ENCODE measurements at regions not wholly inside any gene's neighbourhood (a gene's known extent, or its start where the extent isn't known, plus 50 kb on each side); places are given as distances from the start of the nearest gene placed in this dataset.

DNA sequence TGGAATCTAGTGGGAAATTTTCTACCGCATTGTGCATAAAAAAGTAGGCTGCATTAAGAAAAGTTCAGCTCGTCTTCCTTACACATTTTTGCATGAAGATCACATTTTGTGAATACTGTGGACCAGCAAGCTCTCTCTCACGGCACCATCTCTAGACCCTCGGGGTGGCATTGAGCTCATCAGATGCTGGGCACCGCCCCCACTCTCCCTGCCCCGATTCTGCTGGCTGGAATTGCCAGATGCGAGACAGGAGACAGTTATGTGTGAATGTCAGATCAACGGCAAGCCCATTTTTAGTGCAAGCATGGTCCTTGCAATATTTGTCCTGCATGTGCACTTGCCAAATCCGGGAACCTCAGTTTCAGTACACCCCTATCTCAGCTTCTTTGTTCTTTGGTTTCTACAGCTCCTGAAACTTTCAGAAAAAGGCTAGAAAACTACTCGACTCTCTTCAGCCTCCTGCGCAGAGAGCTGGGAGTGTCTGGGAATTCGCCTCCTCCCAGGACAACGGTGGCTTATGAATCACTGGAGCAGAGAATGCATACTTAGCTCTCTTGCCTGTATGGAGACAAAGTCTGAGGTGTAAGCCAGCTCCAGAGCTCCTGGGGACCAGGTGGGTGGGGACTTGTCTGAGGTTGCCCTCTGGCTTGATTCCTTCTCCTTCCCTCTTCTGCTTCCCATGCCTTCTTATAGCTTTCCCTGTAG lies 285.2 kb upstream of the ATP10A start:
- DNase-seq (ENCODE audit: low read depth, low spot score), result no peak
- H3K9me3 Mint-ChIP-seq, result peaks cover 6% of the 10 kb centered on the region
- no peak for TF ChIP-seq CTCF (conservative IDR thresholded peaks at IDR 0.05)
- peaks cover 16% of the 10 kb centered on the region for H3K4me1 Mint-ChIP-seq
- peaks cover 16% of the 10 kb centered on the region for H3K27me3 Mint-ChIP-seq (ENCODE audit: low read depth)
- H3K4me3 Mint-ChIP-seq, result no peak overlapping the region
- no peak overlapping the region for H3K27ac Mint-ChIP-seq (ENCODE audit: unreplicated experiment)
- peaks cover 3% of the 10 kb centered on the region for H3K36me3 Mint-ChIP-seq (ENCODE audit: low read depth)

DNA sequence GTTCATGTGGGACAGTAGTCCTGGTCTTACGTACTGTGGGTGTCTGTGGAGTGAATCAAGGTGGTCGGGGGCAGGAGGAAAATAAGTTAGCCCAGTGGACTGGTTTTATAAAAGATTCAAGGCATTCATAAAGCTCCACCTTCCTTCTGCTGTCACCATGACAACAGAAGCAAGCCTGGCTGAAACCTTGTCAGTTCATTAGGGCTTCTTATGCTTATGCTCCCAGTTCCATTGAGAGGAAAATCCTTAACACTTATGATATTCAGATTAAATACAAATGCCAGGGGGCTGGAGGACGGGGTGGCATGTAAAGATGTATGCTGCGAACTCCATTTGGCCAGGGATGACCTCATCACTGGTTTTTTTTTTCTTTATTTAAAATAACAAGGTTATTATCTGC lies 283.1 kb upstream of the ATP10A start:
- Mint-ChIP-seq H3K9me3 (no peaks in the 10 kb centered on the region), H3K27ac (ENCODE audit: unreplicated experiment) (no peak overlapping the region), H3K4me1 (peaks cover 5% of the 10 kb centered on the region), H3K27me3 (ENCODE audit: low read depth) (peaks cover 18% of the 10 kb centered on the region), H3K36me3 (ENCODE audit: low read depth) (no peaks in the 10 kb centered on the region), H3K4me3 (no peak overlapping the region)
- DNase-seq (ENCODE audit: low read depth, low spot score), result no peak
- no peak for TF ChIP-seq CTCF (conservative IDR thresholded peaks at IDR 0.05)

DNA sequence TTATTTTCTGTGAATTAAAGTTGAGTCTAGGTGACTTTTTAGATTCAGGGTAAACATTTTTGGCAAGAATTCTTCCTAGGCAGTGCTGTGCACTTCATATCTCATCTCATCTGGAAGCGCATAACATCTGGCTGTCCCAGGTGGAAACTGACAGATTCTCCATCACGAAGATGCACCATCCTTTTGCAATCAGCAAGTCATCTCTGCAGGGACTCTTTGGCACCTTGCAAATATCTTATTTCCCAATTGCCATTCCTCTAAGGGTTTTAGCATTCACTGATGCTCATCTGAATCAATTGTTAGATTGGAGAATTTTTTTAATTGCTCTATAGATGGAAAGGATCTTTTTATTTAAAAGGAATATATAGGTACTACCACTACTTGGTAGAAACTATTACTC lies 282.7 kb upstream of the ATP10A start:
- no peak overlapping the region for H3K4me3 Mint-ChIP-seq
- H3K27me3 Mint-ChIP-seq (ENCODE audit: low read depth), result peaks cover 18% of the 10 kb centered on the region
- DNase-seq (ENCODE audit: low read depth, low spot score), result no peak
- H3K9me3 Mint-ChIP-seq, result no peaks in the 10 kb centered on the region
- TF ChIP-seq CTCF (conservative IDR thresholded peaks at IDR 0.05), result no peak
- H3K4me1 Mint-ChIP-seq, result peaks cover 5% of the 10 kb centered on the region
- H3K27ac Mint-ChIP-seq (ENCODE audit: unreplicated experiment), result no peak overlapping the region
- no peaks in the 10 kb centered on the region for H3K36me3 Mint-ChIP-seq (ENCODE audit: low read depth)

DNA sequence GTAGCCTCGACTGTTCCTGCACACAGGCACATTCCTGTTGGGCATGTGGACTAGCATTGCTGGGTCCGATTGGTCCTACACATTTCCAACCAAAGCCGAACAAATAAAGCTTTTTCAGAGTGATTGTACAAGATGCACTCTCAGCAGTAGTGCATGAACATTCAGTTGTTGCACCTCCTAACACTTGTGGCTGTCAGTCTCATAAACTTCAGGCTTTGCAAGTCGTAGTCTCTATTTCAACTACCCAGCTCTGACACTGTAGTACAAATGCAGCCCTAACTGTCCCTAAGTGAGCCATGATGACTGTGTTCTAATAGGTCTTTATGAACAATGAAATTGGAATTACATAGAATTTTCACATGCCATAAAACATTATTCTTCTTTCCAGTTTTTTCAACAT lies 281.7 kb upstream of the ATP10A start:
- no peak for DNase-seq (ENCODE audit: low read depth, low spot score)
- H3K9me3 Mint-ChIP-seq, result no peaks in the 10 kb centered on the region
- peaks cover 5% of the 10 kb centered on the region for H3K4me1 Mint-ChIP-seq
- no peak for TF ChIP-seq CTCF (conservative IDR thresholded peaks at IDR 0.05)
- H3K27ac Mint-ChIP-seq (ENCODE audit: unreplicated experiment), result no peak overlapping the region
- H3K4me3 Mint-ChIP-seq, result no peak overlapping the region
- H3K36me3 Mint-ChIP-seq (ENCODE audit: low read depth), result no peaks in the 10 kb centered on the region
- H3K27me3 Mint-ChIP-seq (ENCODE audit: low read depth), result peaks cover 18% of the 10 kb centered on the region

DNA sequence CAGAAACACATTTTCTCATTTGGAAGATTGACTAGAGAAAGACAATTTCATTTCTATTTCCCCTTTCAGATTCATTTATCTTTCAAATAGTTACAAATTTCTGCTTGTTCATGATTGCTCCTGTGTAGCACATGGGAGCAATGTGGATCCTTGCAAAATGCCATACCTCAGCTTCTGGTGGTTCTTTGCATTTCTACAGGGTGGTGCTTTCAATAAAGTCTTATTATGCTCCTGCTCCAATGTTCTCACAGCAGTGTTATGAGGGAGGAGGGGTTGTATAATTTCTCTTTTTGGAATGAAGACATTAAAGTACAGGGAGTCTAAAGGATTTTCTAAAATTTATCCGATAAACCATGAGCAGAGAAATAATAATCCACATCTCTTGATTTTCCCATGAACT lies 280.1 kb upstream of the ATP10A start:
- Mint-ChIP-seq H3K27me3 (ENCODE audit: low read depth) (peaks cover 20% of the 10 kb centered on the region), H3K4me1 (peaks cover 5% of the 10 kb centered on the region), H3K4me3 (no peak overlapping the region), H3K36me3 (ENCODE audit: low read depth) (no peaks in the 10 kb centered on the region), H3K27ac (ENCODE audit: unreplicated experiment) (no peak overlapping the region), H3K9me3 (no peaks in the 10 kb centered on the region)
- DNase-seq (ENCODE audit: low read depth, low spot score), result no peak
- TF ChIP-seq CTCF (conservative IDR thresholded peaks at IDR 0.05), result no peak
